ENCODE measurements at regions not wholly inside any gene's neighbourhood (a gene's known extent, or its start where the extent isn't known, plus 50 kb on each side); places are given as distances from the start of the nearest gene placed in this dataset.

GRCh38 chrY:19317271-19317987, 427.1 kb downstream of the KDM5D start:
- ChIA-PET CTCF (no interaction called here), POLR2A (no interaction called here)
- TF ChIP-seq TCF7L2 (IDR thresholded peaks at IDR 0.05; ENCODE audit: low read depth, low read length) = no peak
- no peak for TF ChIP-seq REST (IDR thresholded peaks at IDR 0.05; ENCODE audit: insufficient read depth in 1 of 2, low read depth in 2 of 2, low read length in 1 of 2)
- no peak for TF ChIP-seq SIN3A (IDR thresholded peaks at IDR 0.05; ENCODE audit: borderline replicate concordance, insufficient read depth, low read depth, low read length)
- TF ChIP-seq CTCF (IDR thresholded peaks at IDR 0.05) = no peak
- TF ChIP-seq POLR2AphosphoS5 (IDR thresholded peaks at IDR 0.05; ENCODE audit: low read depth, low read length) = no peak
- Histone ChIP-seq H3K27ac (ENCODE audit: low read length) (no peak overlapping the region), H3K9me3 (ENCODE audit: control insufficient read depth, insufficient read depth, low read depth, low read length) (no peaks in the 10 kb centered on the region), H3K4me1 (ENCODE audit: control insufficient read depth, insufficient read depth, low read length) (no peaks in the 10 kb centered on the region), H3K36me3 (ENCODE audit: control insufficient read depth, insufficient read depth, low read length) (no peaks in the 10 kb centered on the region), H3K27me3 (ENCODE audit: control insufficient read depth, insufficient read depth, low read length) (no peaks in the 10 kb centered on the region), H3K4me3 (ENCODE audit: low read depth in 2 of 2, low read length in 2 of 2) (no peak overlapping the region)
- ATAC-seq (no peak), DNase-seq (ENCODE audit: low read depth, low spot score) (no peak)
- BruUV-seq (replicated peaks) = no TSS peak
- intact Hi-C loops (cut with micrococcal nuclease; ENCODE audit: unreplicated experiment) (no loop called here), in situ Hi-C loops (cut with HindIII; ENCODE audit: low pct_unique_long_range_greater_than_20kb, low sequenced_read_pairs) (no loop called here)

- BruUV-seq (replicated peaks) = no TSS peak
- POLR2A ChIA-PET = no interaction called here
- H3K4me1 ChIP-seq (ENCODE audit: control insufficient read depth, insufficient read depth, low read length) = no peaks in the 10 kb centered on the region
- intact Hi-C loops (cut with micrococcal nuclease; ENCODE audit: unreplicated experiment) (no loop called here), in situ Hi-C loops (cut with HindIII; ENCODE audit: low pct_unique_long_range_greater_than_20kb, low sequenced_read_pairs) (no loop called here)
- ATAC-seq (no peak), DNase-seq (ENCODE audit: low read depth, low spot score) (no peak)
- CTCF ChIA-PET = no interaction called here
- no peak overlapping the region for H3K27ac ChIP-seq (ENCODE audit: low read length)
- no peaks in the 10 kb centered on the region for H3K27me3 ChIP-seq (ENCODE audit: control insufficient read depth, insufficient read depth, low read length)
- TF ChIP-seq TCF7L2 (IDR thresholded peaks at IDR 0.05; ENCODE audit: low read depth, low read length) (no peak), CTCF (IDR thresholded peaks at IDR 0.05) (no peak), POLR2AphosphoS5 (IDR thresholded peaks at IDR 0.05; ENCODE audit: low read depth, low read length) (no peak), SIN3A (IDR thresholded peaks at IDR 0.05; ENCODE audit: borderline replicate concordance, insufficient read depth, low read depth, low read length) (no peak), REST (IDR thresholded peaks at IDR 0.05; ENCODE audit: insufficient read depth in 1 of 2, low read depth in 2 of 2, low read length in 1 of 2) (no peak)
- no peak overlapping the region for H3K4me3 ChIP-seq (ENCODE audit: low read depth in 2 of 2, low read length in 2 of 2)
- no peaks in the 10 kb centered on the region for H3K9me3 ChIP-seq (ENCODE audit: control insufficient read depth, insufficient read depth, low read depth, low read length)
- no peaks in the 10 kb centered on the region for H3K36me3 ChIP-seq (ENCODE audit: control insufficient read depth, insufficient read depth, low read length)
Observed at GRCh38 chrY:19307627-19308026, 436.9 kb downstream of the KDM5D start.
